MG63 (cell line): ENCODE measurements at regions not wholly inside any gene's neighbourhood (a gene's known extent, or its start where the extent isn't known, plus 50 kb on each side); places are given as distances from the start of the nearest gene placed in this dataset.

ENCODE experiments used
- DNase-seq: peaks from one replicate; pipeline ENCODE4 v3.0.0-alpha.2; 2020
- H3K27me3 ChIP-seq: fragments of 250-450 bp; sonication (Bioruptor Pico); 2 replicates; pipeline ENCODE4 v1.5.1; 2020; ENCODE audit warnings: mild to moderate bottlenecking, moderate library complexity
- H3K36me3 ChIP-seq: fragments of 250-450 bp; sonication (Bioruptor Pico); 2 replicates; pipeline ENCODE4 v1.5.1; 2020; ENCODE audit warnings: mild to moderate bottlenecking, moderate library complexity
- H3K4me3 ChIP-seq: fragments of 250-450 bp; sonication (Bioruptor Pico); 2 replicates; pipeline ENCODE4 v1.5.1; 2020; ENCODE audit warnings: mild to moderate bottlenecking, moderate library complexity
- H3K9me3 ChIP-seq: fragments of 250-450 bp; sonication (Bioruptor Pico); 2 replicates; pipeline ENCODE4 v1.5.1; 2020; ENCODE audit warnings: mild to moderate bottlenecking, moderate library complexity

GRCh38 chr5:135227064-135228022, 171.7 kb downstream of the MACROH2A1 start:
- Histone ChIP-seq H3K36me3 (no peaks in the 10 kb centered on the region), H3K27me3 (no peaks in the 10 kb centered on the region), H3K9me3 (no peaks in the 10 kb centered on the region; the same call in 1 of the 2 replicates), H3K4me3 (no peak overlapping the region)
- no peak for DNase-seq

- H3K27me3 ChIP-seq = no peaks in the 10 kb centered on the region
- no peaks in the 10 kb centered on the region; the same call in 1 of the 2 replicates for H3K9me3 ChIP-seq
- no peak overlapping the region for H3K4me3 ChIP-seq
- no peaks in the 10 kb centered on the region for H3K36me3 ChIP-seq
- DNase-seq = no peak
Measured at GRCh38 chr5:135225856-135226560, 173.0 kb downstream of the MACROH2A1 start.

- no peaks in the 10 kb centered on the region for H3K27me3 ChIP-seq
- DNase-seq = no peak
- no peak overlapping the region for H3K4me3 ChIP-seq
- no peaks in the 10 kb centered on the region; the same call in 1 of the 2 replicates for H3K9me3 ChIP-seq
- no peaks in the 10 kb centered on the region for H3K36me3 ChIP-seq
Measured at GRCh38 chr5:135223891-135224625, 175.0 kb downstream of the MACROH2A1 start.

GRCh38 chr5:135223404-135223803, 175.6 kb downstream of the MACROH2A1 start:
- Histone ChIP-seq H3K4me3 (no peak overlapping the region), H3K9me3 (no peaks in the 10 kb centered on the region; the same call in 1 of the 2 replicates), H3K36me3 (no peaks in the 10 kb centered on the region), H3K27me3 (no peaks in the 10 kb centered on the region)
- no peak for DNase-seq

- no peaks in the 10 kb centered on the region for H3K36me3 ChIP-seq
- H3K4me3 ChIP-seq = no peak overlapping the region
- H3K9me3 ChIP-seq = no peaks in the 10 kb centered on the region; the same call in 1 of the 2 replicates
- DNase-seq = no peak
- H3K27me3 ChIP-seq = no peaks in the 10 kb centered on the region
Measured at GRCh38 chr5:135222771-135223170, 176.3 kb downstream of the MACROH2A1 start.

GRCh38 chr5:135222171-135222681, 176.8 kb downstream of the MACROH2A1 start:
- no peaks in the 10 kb centered on the region for H3K36me3 ChIP-seq
- no peaks in the 10 kb centered on the region for H3K27me3 ChIP-seq
- no peak overlapping the region for H3K4me3 ChIP-seq
- DNase-seq = peak; percentile 36
- H3K9me3 ChIP-seq = no peaks in the 10 kb centered on the region; the same call in 1 of the 2 replicates

- H3K4me3 ChIP-seq = no peak overlapping the region
- no peak for DNase-seq
- H3K36me3 ChIP-seq = no peaks in the 10 kb centered on the region
- H3K9me3 ChIP-seq = no peaks in the 10 kb centered on the region; the same call in 1 of the 2 replicates
- no peaks in the 10 kb centered on the region for H3K27me3 ChIP-seq
Measured at GRCh38 chr5:135221696-135222095, 177.3 kb downstream of the MACROH2A1 start.

- Histone ChIP-seq H3K9me3 (no peaks in the 10 kb centered on the region; the same call in 1 of the 2 replicates), H3K27me3 (no peaks in the 10 kb centered on the region), H3K4me3 (no peak overlapping the region), H3K36me3 (no peaks in the 10 kb centered on the region)
- no peak for DNase-seq
Measured at GRCh38 chr5:135221187-135221473, 177.9 kb downstream of the MACROH2A1 start.

GRCh38 chr5:135220394-135221186, 178.4 kb downstream of the MACROH2A1 start:
- Histone ChIP-seq H3K4me3 (no peak overlapping the region), H3K27me3 (no peaks in the 10 kb centered on the region), H3K36me3 (no peaks in the 10 kb centered on the region), H3K9me3 (no peaks in the 10 kb centered on the region; the same call in 1 of the 2 replicates)
- no peak for DNase-seq

- Histone ChIP-seq H3K36me3 (no peaks in the 10 kb centered on the region), H3K27me3 (no peaks in the 10 kb centered on the region), H3K9me3 (no peaks in the 10 kb centered on the region; the same call in 1 of the 2 replicates), H3K4me3 (no peak overlapping the region)
- no peak for DNase-seq
Measured at GRCh38 chr5:135219868-135220267, 179.2 kb downstream of the MACROH2A1 start.

- Histone ChIP-seq H3K4me3 (no peak overlapping the region), H3K9me3 (no peaks in the 10 kb centered on the region; the same call in 1 of the 2 replicates), H3K27me3 (no peaks in the 10 kb centered on the region), H3K36me3 (no peaks in the 10 kb centered on the region)
- DNase-seq = no peak
Measured at GRCh38 chr5:135218790-135219568, 180.1 kb downstream of the MACROH2A1 start.

GRCh38 chr5:135218486-135218755, 180.6 kb downstream of the MACROH2A1 start:
- H3K4me3 ChIP-seq = no peak overlapping the region
- H3K9me3 ChIP-seq = no peaks in the 10 kb centered on the region; the same call in 1 of the 2 replicates
- DNase-seq = no peak
- H3K36me3 ChIP-seq = no peaks in the 10 kb centered on the region
- H3K27me3 ChIP-seq = no peaks in the 10 kb centered on the region

GRCh38 chr5:135217669-135218485, 181.2 kb downstream of the MACROH2A1 start:
- Histone ChIP-seq H3K27me3 (no peaks in the 10 kb centered on the region), H3K9me3 (no peaks in the 10 kb centered on the region; the same call in 1 of the 2 replicates), H3K4me3 (no peak overlapping the region), H3K36me3 (no peaks in the 10 kb centered on the region)
- no peak for DNase-seq

- Histone ChIP-seq H3K4me3 (no peak overlapping the region), H3K9me3 (no peaks in the 10 kb centered on the region), H3K36me3 (no peaks in the 10 kb centered on the region), H3K27me3 (no peaks in the 10 kb centered on the region)
- DNase-seq = no peak
Measured at GRCh38 chr5:135216471-135217343, 182.3 kb downstream of the MACROH2A1 start.
